Suprapubic skin (tissue), 4 donors: ENCODE measurements at regions not wholly inside any gene's neighbourhood (a gene's known extent, or its start where the extent isn't known, plus 50 kb on each side); places are given as distances from the start of the nearest gene placed in this dataset.
"Not testable (repeated sequence)": the region's sequence is repeated elsewhere in the genome, so short reads cannot be mapped to it uniquely, and the experiment has no call there.

Experiments used
- DNase-seq, 2 donors: peaks; one replicate each; pipeline ENCODE4 v3.0.0-alpha.2; 2019; ENCODE audit warnings: low spot score in 2 of 2
- H3K27ac ChIP-seq: fragments of 200-600 bp; sonication (generic); one replicate; pipeline ENCODE4 v1.5.1; 2019
- H3K27me3 ChIP-seq: fragments of 200-600 bp; sonication (generic); one replicate; pipeline ENCODE4 v1.5.1; 2019
- H3K36me3 ChIP-seq: fragments of 200-600 bp; sonication (generic); one replicate; pipeline ENCODE4 v1.5.1; 2019
- H3K4me1 ChIP-seq: fragments of 200-600 bp; sonication (generic); one replicate; pipeline ENCODE4 v1.5.1; 2019
- H3K4me3 ChIP-seq: fragments of 200-600 bp; sonication (generic); one replicate; pipeline ENCODE4 v1.5.1; 2019; ENCODE audit warnings: mild to moderate bottlenecking
- H3K9me3 ChIP-seq: fragments of 200-600 bp; sonication (generic); one replicate; pipeline ENCODE4 v1.5.1; 2019
- EP300 ChIP-seq: sonication (generic); formaldehyde crosslinking; IDR thresholded peaks from one replicate; pipeline ENCODE4 v1.6.1; 2017; ENCODE audit warnings: antibody characterized with exemption
- POLR2A ChIP-seq, 2 donors: fragments of 450-650 bp; IDR thresholded peaks; one replicate each; pipeline ENCODE4 v1.6.1; 2017; ENCODE audit warnings: antibody characterized with exemption in 2 of 2, mild to moderate bottlenecking in 2 of 2, moderate library complexity in 2 of 2
- POLR2AphosphoS5 ChIP-seq, 3 donors: sonication (generic); formaldehyde crosslinking; IDR thresholded peaks; one replicate each; pipeline ENCODE4 v1.6.1; 2017; ENCODE audit warnings: antibody characterized with exemption in 3 of 3
- WGBS: methylation state at CpG from one replicate; pipeline ENCODE4 v1.1.5; 2018; 5-methylcytosine and 5-hydroxymethylcytosine counted together
- TF ChIP-seq, protein P1 (sequence below), 2 donors: fragments of 200-600 bp in 1 of 2; fragments of 450-650 bp in 1 of 2; sonication (generic) in 1 of 2; IDR thresholded peaks; one replicate each; pipeline ENCODE4 v1.5.1; 2016 to 2019; ENCODE audit warnings: antibody characterized with exemption in 2 of 2, mild to moderate bottlenecking in 1 of 2, moderate library complexity in 1 of 2

DNA sequence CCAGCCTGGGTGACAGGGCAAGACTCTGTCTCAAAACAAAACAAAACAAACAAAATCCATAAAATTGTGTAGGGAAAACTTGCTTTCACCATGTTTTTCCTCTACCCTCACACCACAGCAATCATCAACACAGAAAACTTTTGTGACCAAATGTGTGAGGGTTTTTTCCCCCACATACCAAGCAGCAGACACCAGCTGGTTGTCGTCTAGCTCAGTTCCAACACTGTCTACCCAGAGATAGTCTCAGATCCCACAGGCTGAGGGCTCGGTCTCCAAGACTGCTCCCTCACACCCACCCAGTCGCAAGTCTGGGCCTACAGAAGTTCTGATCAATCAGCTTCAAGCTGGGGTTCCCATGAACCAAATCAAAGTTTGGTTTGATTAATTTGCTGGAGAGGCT, 322.4 kb upstream of the MAGI2 start:
- no peaks in the 10 kb centered on the region for H3K9me3 ChIP-seq
- H3K27me3 ChIP-seq, result no peaks in the 10 kb centered on the region
- no peak overlapping the region for H3K27ac ChIP-seq
- no peak overlapping the region for H3K4me3 ChIP-seq
- WGBS, result 72% methylated on average over 3 of the region's 3 CpGs
- H3K36me3 ChIP-seq, result no peaks in the 10 kb centered on the region
- no peak for DNase-seq
- H3K4me1 ChIP-seq, result no peaks in the 10 kb centered on the region
- TF ChIP-seq POLR2AphosphoS5 (IDR thresholded peaks at IDR 0.05), result no peak
- TF ChIP-seq POLR2A (IDR thresholded peaks at IDR 0.05), result no peak
- no peak for TF ChIP-seq EP300
- TF ChIP-seq, protein P1, sequence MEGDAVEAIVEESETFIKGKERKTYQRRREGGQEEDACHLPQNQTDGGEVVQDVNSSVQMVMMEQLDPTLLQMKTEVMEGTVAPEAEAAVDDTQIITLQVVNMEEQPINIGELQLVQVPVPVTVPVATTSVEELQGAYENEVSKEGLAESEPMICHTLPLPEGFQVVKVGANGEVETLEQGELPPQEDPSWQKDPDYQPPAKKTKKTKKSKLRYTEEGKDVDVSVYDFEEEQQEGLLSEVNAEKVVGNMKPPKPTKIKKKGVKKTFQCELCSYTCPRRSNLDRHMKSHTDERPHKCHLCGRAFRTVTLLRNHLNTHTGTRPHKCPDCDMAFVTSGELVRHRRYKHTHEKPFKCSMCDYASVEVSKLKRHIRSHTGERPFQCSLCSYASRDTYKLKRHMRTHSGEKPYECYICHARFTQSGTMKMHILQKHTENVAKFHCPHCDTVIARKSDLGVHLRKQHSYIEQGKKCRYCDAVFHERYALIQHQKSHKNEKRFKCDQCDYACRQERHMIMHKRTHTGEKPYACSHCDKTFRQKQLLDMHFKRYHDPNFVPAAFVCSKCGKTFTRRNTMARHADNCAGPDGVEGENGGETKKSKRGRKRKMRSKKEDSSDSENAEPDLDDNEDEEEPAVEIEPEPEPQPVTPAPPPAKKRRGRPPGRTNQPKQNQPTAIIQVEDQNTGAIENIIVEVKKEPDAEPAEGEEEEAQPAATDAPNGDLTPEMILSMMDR (IDR thresholded peaks at IDR 0.05), result no peak

GRCh38 chr7:79774150-79774549, 320.7 kb upstream of the MAGI2 start:
- no peak for DNase-seq
- Histone ChIP-seq H3K27me3 (no peaks in the 10 kb centered on the region), H3K36me3 (no peaks in the 10 kb centered on the region), H3K9me3 (no peaks in the 10 kb centered on the region), H3K27ac (no peak overlapping the region), H3K4me3 (no peak overlapping the region), H3K4me1 (no peaks in the 10 kb centered on the region)
- TF ChIP-seq, protein P1 (IDR thresholded peaks at IDR 0.05), result no peak
- TF ChIP-seq EP300 (no peak), POLR2AphosphoS5 (IDR thresholded peaks at IDR 0.05) (no peak), POLR2A (IDR thresholded peaks at IDR 0.05) (no peak)

GRCh38 chr7:79770970-79771369, 317.5 kb upstream of the MAGI2 start:
- WGBS, result 41% methylated on average over 2 of the region's 2 CpGs
- no peak overlapping the region for H3K27ac ChIP-seq
- no peak for DNase-seq
- H3K36me3 ChIP-seq, result no peaks in the 10 kb centered on the region
- H3K4me3 ChIP-seq, result no peak overlapping the region
- H3K4me1 ChIP-seq, result no peaks in the 10 kb centered on the region
- TF ChIP-seq EP300 (no peak), POLR2A (IDR thresholded peaks at IDR 0.05) (no peak)
- no peaks in the 10 kb centered on the region for H3K9me3 ChIP-seq
- H3K27me3 ChIP-seq, result no peaks in the 10 kb centered on the region

DNA sequence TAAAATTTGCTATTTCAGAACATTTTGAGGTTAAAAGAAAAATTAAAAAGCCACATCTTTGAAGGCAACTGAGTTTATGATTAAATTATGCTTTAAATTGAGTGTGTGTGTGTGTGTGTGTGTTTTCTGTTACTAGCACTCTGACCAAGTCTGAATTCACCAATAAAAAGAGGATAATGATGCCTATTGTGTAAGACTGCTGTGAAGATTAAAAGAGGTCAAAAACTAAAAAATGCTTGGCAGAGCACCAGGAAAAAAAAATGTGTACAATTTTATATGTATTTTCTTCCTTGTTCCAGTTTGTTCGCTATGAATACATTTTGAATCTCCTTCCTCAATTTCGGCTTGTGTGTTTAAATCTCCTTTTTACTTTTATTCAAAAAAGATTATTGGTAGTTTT, 316.6 kb upstream of the MAGI2 start:
- WGBS, result 77% methylated on average over 2 of the region's 2 CpGs
- no peak for DNase-seq
- TF ChIP-seq POLR2AphosphoS5 (IDR thresholded peaks at IDR 0.05) (no peak), EP300 (no peak)
- Histone ChIP-seq H3K36me3 (no peaks in the 10 kb centered on the region), H3K4me3 (no peak overlapping the region), H3K27me3 (no peaks in the 10 kb centered on the region), H3K4me1 (no peaks in the 10 kb centered on the region), H3K27ac (no peak overlapping the region), H3K9me3 (no peaks in the 10 kb centered on the region)

DNA sequence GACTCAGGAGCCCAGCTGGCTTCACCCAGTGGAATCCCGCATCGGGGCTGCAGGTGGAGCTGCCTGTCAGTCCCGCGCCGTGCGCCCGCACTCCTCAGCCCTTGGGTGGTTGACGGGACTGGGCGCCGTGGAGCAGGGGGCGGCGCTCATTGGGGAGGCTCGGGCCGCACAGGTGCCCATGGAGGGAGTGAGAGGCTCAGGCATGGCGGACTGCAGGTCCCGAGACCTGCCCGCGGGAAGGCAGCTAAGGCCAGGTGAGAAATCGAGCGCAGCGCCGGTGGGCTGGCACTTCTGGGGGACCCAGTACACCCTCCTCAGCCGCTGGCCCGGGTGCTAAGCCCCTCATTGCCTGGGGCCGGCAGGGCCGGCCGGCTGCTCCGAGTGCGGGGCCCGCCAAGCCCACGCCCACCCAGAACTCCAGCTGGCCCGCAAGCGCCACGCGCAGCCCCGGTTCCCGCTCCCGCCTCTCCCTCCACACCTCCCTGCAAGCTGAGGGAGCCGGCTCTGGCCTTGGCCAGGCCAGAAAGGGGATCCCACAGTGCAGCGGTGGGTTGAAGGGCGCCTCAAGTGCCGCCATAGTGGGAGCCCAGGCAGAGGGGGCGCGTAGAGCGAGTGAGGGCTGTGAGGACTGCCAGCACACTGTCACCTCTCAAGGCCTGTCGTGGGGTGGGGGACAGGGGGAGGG, 314.6 kb upstream of the MAGI2 start:
- H3K36me3 ChIP-seq, H3K27ac ChIP-seq, H3K4me3 ChIP-seq, DNase-seq, H3K4me1 ChIP-seq, H3K9me3 ChIP-seq, H3K27me3 ChIP-seq: not testable (repeated sequence)
- WGBS, result 97% methylated on average over 24 of the region's 46 CpGs

- 88% methylated on average over 11 of the region's 14 CpGs for WGBS
- H3K27ac ChIP-seq, result not testable (repeated sequence)
These were observed 313.7 kb upstream of the MAGI2 start for GRCh38 chr7:79767192-79767591.

DNA sequence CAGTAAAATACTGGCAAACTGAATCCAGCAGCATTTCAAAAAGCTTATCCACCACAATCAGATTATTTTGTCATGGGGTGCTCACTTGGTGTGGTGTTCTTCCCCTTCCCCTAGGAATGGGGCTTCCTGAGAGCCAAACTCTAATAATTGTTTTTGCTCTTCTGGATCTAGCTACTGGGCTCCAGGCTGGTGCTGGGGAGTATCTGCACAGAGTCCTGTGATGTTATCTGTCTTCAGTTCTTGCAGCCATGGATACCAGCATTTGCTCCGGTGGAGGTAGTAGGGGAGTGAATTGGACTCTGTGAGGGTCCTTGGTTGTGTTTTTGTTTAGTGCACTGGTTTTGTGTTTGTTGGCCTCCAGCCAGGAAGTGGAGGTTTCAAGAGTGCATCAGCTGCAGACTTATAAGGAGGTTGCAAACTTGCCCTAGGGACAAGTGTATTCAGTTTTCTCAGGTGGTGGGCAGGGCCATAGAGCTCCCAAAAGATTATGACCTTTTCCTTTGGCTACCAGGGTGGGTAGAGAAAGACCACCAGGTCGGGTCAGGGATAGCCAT, 308.5 kb upstream of the MAGI2 start:
- Histone ChIP-seq H3K4me1 (no peaks in the 10 kb centered on the region), H3K27me3 (no peaks in the 10 kb centered on the region), H3K9me3 (no peaks in the 10 kb centered on the region), H3K4me3 (no peak overlapping the region), H3K27ac (no peak overlapping the region), H3K36me3 (no peaks in the 10 kb centered on the region)
- TF ChIP-seq POLR2A (IDR thresholded peaks at IDR 0.05) (no peak), POLR2AphosphoS5 (IDR thresholded peaks at IDR 0.05) (no peak), EP300 (no peak)
- TF ChIP-seq, protein P1 (IDR thresholded peaks at IDR 0.05), result no peak
- DNase-seq, result no peak
- 48% methylated on average over 2 of the region's 2 CpGs for WGBS

More at GRCh38 chr7:79767192-79767591, 313.7 kb upstream of the MAGI2 start:
- DNase-seq, H3K27me3 ChIP-seq, H3K36me3 ChIP-seq, H3K4me3 ChIP-seq, H3K4me1 ChIP-seq, H3K9me3 ChIP-seq: not testable (repeated sequence)

GRCh38 chr7:79750941-79751340, 297.5 kb upstream of the MAGI2 start:
- H3K27me3 ChIP-seq, H3K27ac ChIP-seq, H3K4me1 ChIP-seq, H3K4me3 ChIP-seq, H3K9me3 ChIP-seq, H3K36me3 ChIP-seq, DNase-seq: not testable (repeated sequence)
- 90% methylated on average over 8 of the region's 8 CpGs for WGBS
